IMR-90 (cell line): ENCODE measurements at regions not wholly inside any gene's neighbourhood (a gene's known extent, or its start where the extent isn't known, plus 50 kb on each side); places are given as distances from the start of the nearest gene placed in this dataset.

Experiments used
- ATAC-seq: fragments of 200-7000 bp; cut with Tn5 transposase; 2 replicates; pipeline ENCODE4 v1.9.1; 2020; ENCODE audit warnings: low read depth, mild to moderate bottlenecking, moderate library complexity
- BruUV-seq: library from RNA; stranded (reverse); fragments of 400-500 nt; replicated peaks from 2 replicates; lab custom pipeline; 2021; lab: Mats Ljungman, UMichigan
- CTCF ChIA-PET: fragments of 300-600 bp; formaldehyde crosslinking; extraction: SDS; loops from one replicate; lab custom pipeline; 2021; ENCODE audit warnings: antibody characterized with exemption; lab: Yijun Ruan, JAX
- POLR2A ChIA-PET: fragments of 300-600 bp; sonication (Branson Sonifier 250); formaldehyde crosslinking; loops from one replicate; lab custom pipeline; 2022; ENCODE audit warnings: antibody characterized with exemption; ENCODE audit not compliant: unreplicated experiment; lab: Charles Lee
- DNase-seq: peaks from one replicate; pipeline ENCODE4 v3.0.0; 2013
- H2AFZ ChIP-seq: replicated peaks from 2 replicates; pipeline ENCODE3; 2013; ENCODE audit warnings: low read length, mild to moderate bottlenecking; ENCODE audit not compliant: poor library complexity
- H2AK5ac ChIP-seq: 2 replicates; pipeline ENCODE4 v1.6.1; 2013; ENCODE audit warnings: low read depth, low read length, inconsistent platforms
- H2AK9ac ChIP-seq: replicated peaks from 2 replicates; pipeline ENCODE3; 2013; ENCODE audit warnings: mild to moderate bottlenecking, low read depth, low read length, moderate library complexity; ENCODE audit not compliant: poor library complexity
- H2BK120ac ChIP-seq: 2 replicates; pipeline ENCODE4 v1.6.1; 2013; ENCODE audit warnings: low read depth, low read length, inconsistent platforms
- H2BK15ac ChIP-seq: 3 replicates; pipeline ENCODE4 v1.6.1; 2013; ENCODE audit warnings: low read depth, low read length, inconsistent platforms
- H2BK20ac ChIP-seq: 2 replicates; pipeline ENCODE4 v1.6.1; 2013; ENCODE audit warnings: low read depth, mild to moderate bottlenecking, inconsistent platforms, low read length, moderate library complexity
- H2BK5ac ChIP-seq: 2 replicates; pipeline ENCODE4 v1.6.1; 2013; ENCODE audit warnings: mild to moderate bottlenecking, low read depth, low read length, inconsistent platforms; ENCODE audit not compliant: poor library complexity, severe bottlenecking
- H3K14ac ChIP-seq: replicated peaks from 2 replicates; pipeline ENCODE4 v1.6.1; 2013; ENCODE audit warnings: low read depth, low read length, inconsistent platforms
- H3K18ac ChIP-seq: 2 replicates; pipeline ENCODE4 v1.6.1; 2013; ENCODE audit warnings: low read depth, low read length, control low read depth
- H3K23ac ChIP-seq: 2 replicates; pipeline ENCODE4 v1.6.1; 2013; ENCODE audit warnings: low read depth, low read length, inconsistent platforms
- H3K27ac ChIP-seq: 2 replicates; pipeline ENCODE4 v1.5.1; 2013; ENCODE audit warnings: mild to moderate bottlenecking, control low read depth, low read length; ENCODE audit not compliant: insufficient read depth
- H3K27me3 ChIP-seq: 2 replicates; pipeline ENCODE4 v1.6.1; 2013; ENCODE audit warnings: low read length; ENCODE audit not compliant: control insufficient read depth, insufficient read depth
- H3K36me3 ChIP-seq: 2 replicates; pipeline ENCODE4 v1.6.1; 2013; ENCODE audit warnings: low read length, mixed read lengths; ENCODE audit not compliant: control insufficient read depth, insufficient read depth
- H3K4ac ChIP-seq: 2 replicates; pipeline ENCODE4 v1.6.1; 2013; ENCODE audit warnings: low read depth, low read length, inconsistent platforms
- H3K4me1 ChIP-seq: 2 replicates; pipeline ENCODE4 v1.6.1; 2013; ENCODE audit warnings: low read length, mixed read lengths; ENCODE audit not compliant: control insufficient read depth, insufficient read depth
- H3K4me2 ChIP-seq: 2 replicates; pipeline ENCODE4 v1.6.1; 2013; ENCODE audit warnings: low read depth, mild to moderate bottlenecking, control low read depth, low read length, moderate library complexity
- H3K4me3 ChIP-seq: 2 replicates; pipeline ENCODE4 v1.5.1; 2013; ENCODE audit warnings: low read depth, mild to moderate bottlenecking, control low read depth, low read length, moderate library complexity; ENCODE audit not compliant: insufficient read depth
- H3K56ac ChIP-seq: 2 replicates; pipeline ENCODE4 v1.6.1; 2013; ENCODE audit warnings: low read length, inconsistent platforms; ENCODE audit not compliant: insufficient read depth; ENCODE audit errors: extremely low read depth
- H3K79me1 ChIP-seq, 2 experiments: 2 replicates each; pipeline ENCODE4 v1.6.1; 2013; ENCODE audit warnings: low read length in 2 of 2, inconsistent platforms in 1 of 2, low read depth in 1 of 2
- H3K9ac ChIP-seq: 2 replicates; pipeline ENCODE4 v1.6.1; 2013; ENCODE audit warnings: low read depth, low read length, control low read depth
- H3K9me1 ChIP-seq: 2 replicates; pipeline ENCODE4 v1.6.1; 2013; ENCODE audit warnings: low read length, inconsistent platforms; ENCODE audit not compliant: insufficient read depth
- H3K9me3 ChIP-seq: 2 replicates; pipeline ENCODE4 v1.6.1; 2013; ENCODE audit warnings: low read length; ENCODE audit not compliant: control insufficient read depth, insufficient read depth
- H4K20me1 ChIP-seq: 2 replicates; pipeline ENCODE4 v1.6.1; 2013; ENCODE audit warnings: low read length, inconsistent platforms; ENCODE audit not compliant: insufficient read depth
- H4K5ac ChIP-seq: 2 replicates; pipeline ENCODE4 v1.6.1; 2013; ENCODE audit warnings: mild to moderate bottlenecking, low read depth, low read length, control low read depth
- H4K8ac ChIP-seq, 2 experiments: 2 replicates each; pipeline ENCODE4 v1.6.1; 2013; ENCODE audit warnings: low read depth in 2 of 2, low read length in 2 of 2, control low read depth in 1 of 2, inconsistent platforms in 1 of 2
- H4K91ac ChIP-seq: 2 replicates; pipeline ENCODE4 v1.6.1; 2013; ENCODE audit warnings: low read depth, low read length, inconsistent platforms; ENCODE audit not compliant: insufficient read depth
- BHLHE40 ChIP-seq: fragments of 150-350 bp; IDR thresholded peaks from 2 replicates; pipeline ENCODE4 v1.6.1; 2016; ENCODE audit warnings: mild to moderate bottlenecking, low read depth, low read length
- CEBPB ChIP-seq: IDR thresholded peaks from 2 replicates; pipeline ENCODE4 v1.6.1; 2012; ENCODE audit warnings: low read depth, low read length, improper control_type of control experiment
- CHD1 ChIP-seq: IDR thresholded peaks from 2 replicates; pipeline ENCODE4 v1.6.1; 2012; ENCODE audit warnings: low read depth, low read length, improper control_type of control experiment
- ELK1 ChIP-seq: fragments of 150-350 bp; IDR thresholded peaks from 2 replicates; pipeline ENCODE4 v1.6.1; 2016; ENCODE audit warnings: low read depth, mild to moderate bottlenecking, low read length, moderate library complexity, borderline replicate concordance
- FOS ChIP-seq: fragments of 150-350 bp; IDR thresholded peaks from 2 replicates; pipeline ENCODE4 v1.6.1; 2016; ENCODE audit warnings: low read depth, low read length
- MAFK ChIP-seq: IDR thresholded peaks from 2 replicates; pipeline ENCODE4 v1.6.1; 2012; ENCODE audit warnings: low read depth, low read length, improper control_type of control experiment
- MAZ ChIP-seq: IDR thresholded peaks from 2 replicates; pipeline ENCODE4 v1.6.1; 2012; ENCODE audit warnings: low read depth, mild to moderate bottlenecking, low read length, improper control_type of control experiment, moderate library complexity, borderline replicate concordance
- MXI1 ChIP-seq: IDR thresholded peaks from 2 replicates; pipeline ENCODE4 v1.6.1; 2012; ENCODE audit warnings: low read depth, mild to moderate bottlenecking, low read length, moderate library complexity, borderline replicate concordance
- NFE2L2 ChIP-seq: fragments of 150-350 bp; IDR thresholded peaks from 2 replicates; pipeline ENCODE4 v1.6.1; 2016; ENCODE audit warnings: low read depth, mild to moderate bottlenecking, low read length
- POLR2A ChIP-seq: IDR thresholded peaks from 2 replicates; pipeline ENCODE4 v1.6.1; 2012; ENCODE audit warnings: mild to moderate bottlenecking, low read depth, low read length
- RAD21 ChIP-seq: IDR thresholded peaks from 2 replicates; pipeline ENCODE4 v1.6.1; 2012; ENCODE audit warnings: low read length, improper control_type of control experiment
- RCOR1 ChIP-seq: IDR thresholded peaks from 2 replicates; pipeline ENCODE4 v1.6.1; 2012; ENCODE audit warnings: mild to moderate bottlenecking, low read length, improper control_type of control experiment; ENCODE audit not compliant: insufficient replicate concordance
- RFX5 ChIP-seq: IDR thresholded peaks from 2 replicates; pipeline ENCODE4 v1.8.0; 2012; ENCODE audit warnings: low read depth, mild to moderate bottlenecking, low read length, moderate library complexity
- WGBS, 2 experiments: methylation state at CpG; one replicate each; pipeline versions ENCODE4 v1.1.5 to v1.1.7; 2013; ENCODE audit warnings: missing lambda C conversion rate in 2 of 2; ENCODE audit not compliant: insufficient read length in 1 of 2; ENCODE audit errors: extremely low coverage in 2 of 2; 5-methylcytosine and 5-hydroxymethylcytosine counted together
- dilution Hi-C: fragments of 300-500 bp; cut with HindIII; formaldehyde crosslinking; loops from one replicate; pipeline ENCODE4 v1.14.3; 2018; ENCODE audit warnings: low sequenced_read_pairs; ENCODE audit not compliant: unreplicated experiment
- in situ Hi-C: fragments of 300-500 bp; cut with MboI; formaldehyde crosslinking; loops from 3 replicates; pipeline ENCODE4 v1.14.3; 2019; ENCODE audit warnings: low sequenced_read_pairs, inconsistent platforms, mixed read lengths
- intact Hi-C: fragments of 100-400 bp; cut with micrococcal nuclease; formaldehyde crosslinking; loops from 2 replicates; pipeline ENCODE4 v1.10.0; 2022
- TF ChIP-seq, protein P1 (sequence below): fragments of 150-350 bp; IDR thresholded peaks from 2 replicates; pipeline ENCODE4 v1.6.1; 2017; ENCODE audit warnings: mild to moderate bottlenecking, antibody characterized with exemption, low read length, low read depth
- TF ChIP-seq, protein P2 (sequence below): conservative IDR thresholded peaks from 2 replicates; pipeline ENCODE4 v1.5.1; 2012; ENCODE audit warnings: mild to moderate bottlenecking, low read depth, low read length, improper control_type of control experiment

GRCh38 chr1:238312969-238313368 lies 422.2 kb upstream of the ZP4 start:
- no peak overlapping the region for H4K5ac ChIP-seq
- H2AK9ac ChIP-seq: no peak overlapping the region
- intact Hi-C loops: no loop called here
- H3K23ac ChIP-seq: no peak overlapping the region
- no peak overlapping the region for H2BK5ac ChIP-seq
- H3K9ac ChIP-seq: no peak overlapping the region
- no peaks in the 10 kb centered on the region for H3K79me1 ChIP-seq
- H3K14ac ChIP-seq: no peak overlapping the region
- H2AFZ ChIP-seq: no peak overlapping the region
- no peaks in the 10 kb centered on the region for H4K20me1 ChIP-seq
- no peak overlapping the region for H2BK120ac ChIP-seq
- H3K9me3 ChIP-seq: 0 out of 2 replicates have a peak, but pooled peaks cover 1% of the 10 kb centered on the region
- BruUV-seq: no TSS peak
- dilution Hi-C loops: no loop called here
- H3K4me2 ChIP-seq: no peak overlapping the region
- WGBS, 2 experiments: no CpG with 5 or more reads among the region's 1 CpG
- H3K56ac ChIP-seq: no peak overlapping the region
- no peak overlapping the region for H2AK5ac ChIP-seq
- ATAC-seq (no peak), DNase-seq (no peak)
- no peak overlapping the region for H3K4ac ChIP-seq
- no peak overlapping the region for H3K27ac ChIP-seq
- no peaks in the 10 kb centered on the region for H3K9me1 ChIP-seq
- ChIA-PET CTCF (no interaction called here), POLR2A (no interaction called here)
- TF ChIP-seq MAFK (no peak), POLR2A (no peak), RCOR1 (no peak), MAZ (no peak), CHD1 (no peak), ELK1 (no peak), RFX5 (no peak), MXI1 (no peak), NFE2L2 (no peak), RAD21 (no peak), CEBPB (no peak), FOS (no peak), BHLHE40 (no peak)
- TF ChIP-seq, protein P1, sequence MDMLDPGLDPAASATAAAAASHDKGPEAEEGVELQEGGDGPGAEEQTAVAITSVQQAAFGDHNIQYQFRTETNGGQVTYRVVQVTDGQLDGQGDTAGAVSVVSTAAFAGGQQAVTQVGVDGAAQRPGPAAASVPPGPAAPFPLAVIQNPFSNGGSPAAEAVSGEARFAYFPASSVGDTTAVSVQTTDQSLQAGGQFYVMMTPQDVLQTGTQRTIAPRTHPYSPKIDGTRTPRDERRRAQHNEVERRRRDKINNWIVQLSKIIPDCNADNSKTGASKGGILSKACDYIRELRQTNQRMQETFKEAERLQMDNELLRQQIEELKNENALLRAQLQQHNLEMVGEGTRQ: no peak
- TF ChIP-seq, protein P2, sequence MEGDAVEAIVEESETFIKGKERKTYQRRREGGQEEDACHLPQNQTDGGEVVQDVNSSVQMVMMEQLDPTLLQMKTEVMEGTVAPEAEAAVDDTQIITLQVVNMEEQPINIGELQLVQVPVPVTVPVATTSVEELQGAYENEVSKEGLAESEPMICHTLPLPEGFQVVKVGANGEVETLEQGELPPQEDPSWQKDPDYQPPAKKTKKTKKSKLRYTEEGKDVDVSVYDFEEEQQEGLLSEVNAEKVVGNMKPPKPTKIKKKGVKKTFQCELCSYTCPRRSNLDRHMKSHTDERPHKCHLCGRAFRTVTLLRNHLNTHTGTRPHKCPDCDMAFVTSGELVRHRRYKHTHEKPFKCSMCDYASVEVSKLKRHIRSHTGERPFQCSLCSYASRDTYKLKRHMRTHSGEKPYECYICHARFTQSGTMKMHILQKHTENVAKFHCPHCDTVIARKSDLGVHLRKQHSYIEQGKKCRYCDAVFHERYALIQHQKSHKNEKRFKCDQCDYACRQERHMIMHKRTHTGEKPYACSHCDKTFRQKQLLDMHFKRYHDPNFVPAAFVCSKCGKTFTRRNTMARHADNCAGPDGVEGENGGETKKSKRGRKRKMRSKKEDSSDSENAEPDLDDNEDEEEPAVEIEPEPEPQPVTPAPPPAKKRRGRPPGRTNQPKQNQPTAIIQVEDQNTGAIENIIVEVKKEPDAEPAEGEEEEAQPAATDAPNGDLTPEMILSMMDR: no peak
- H4K91ac ChIP-seq: no peak overlapping the region
- no peak overlapping the region for H2BK20ac ChIP-seq
- no peak overlapping the region for H3K18ac ChIP-seq
- H4K8ac ChIP-seq: no peak overlapping the region
- no peaks in the 10 kb centered on the region for H3K4me1 ChIP-seq
- H2BK15ac ChIP-seq: no peak overlapping the region
- no peaks in the 10 kb centered on the region for H3K27me3 ChIP-seq
- in situ Hi-C loops: no loop called here
- H3K36me3 ChIP-seq: no peaks in the 10 kb centered on the region
- H3K4me3 ChIP-seq: no peak overlapping the region
